GM12878 (cell line): ENCODE measurements at regions not wholly inside any gene's neighbourhood (a gene's known extent, or its start where the extent isn't known, plus 50 kb on each side); places are given as distances from the start of the nearest gene placed in this dataset.

ENCODE experiments used
- CTCF ChIP-seq, 3 experiments: IDR thresholded peaks in 2 of 3; conservative IDR thresholded peaks in 1 of 3; 2 replicates each; pipeline ENCODE4 v1.5.1; 2011; ENCODE audit warnings: low read depth in 3 of 3, low read length in 3 of 3, mild to moderate bottlenecking in 3 of 3, control low read depth in 2 of 3, moderate library complexity in 2 of 3, inconsistent platforms in 1 of 3, mixed read lengths in 1 of 3; ENCODE audit not compliant: control insufficient read depth in 2 of 3, insufficient read depth in 1 of 3; ENCODE audit errors: extremely low read depth in 1 of 3
- EP300 ChIP-seq, 2 experiments: fragments of 150-350 bp in 1 of 2; IDR thresholded peaks; 2 replicates each; pipeline ENCODE4 v1.6.1; 2011 to 2012; ENCODE audit warnings: low read depth in 2 of 2, low read length in 2 of 2, borderline replicate concordance in 1 of 2, improper control_type of control experiment in 1 of 2, inconsistent platforms in 1 of 2; ENCODE audit not compliant: control insufficient read depth in 1 of 2
- IKZF1 ChIP-seq: fragments of 450-650 bp; conservative IDR thresholded peaks from 2 replicates; pipeline ENCODE4 v1.6.1; 2017; ENCODE audit warnings: antibody characterized with exemption, mild to moderate bottlenecking
- JUND ChIP-seq: IDR thresholded peaks from 2 replicates; pipeline ENCODE4 v1.6.1; 2012; ENCODE audit warnings: low read depth, mild to moderate bottlenecking, low read length, improper control_type of control experiment, moderate library complexity
- SP1 ChIP-seq: IDR thresholded peaks from one replicate; pipeline ENCODE4 v1.6.1; 2011; ENCODE audit warnings: low read depth, low read length
- SUZ12 ChIP-seq: fragments of 200-600 bp; sonication (generic); IDR thresholded peaks from one replicate; pipeline ENCODE4 v1.6.1; 2018; ENCODE audit warnings: antibody characterized with exemption, mild to moderate bottlenecking; ENCODE audit not compliant: unreplicated experiment
- TF ChIP-seq, protein P1 (sequence below): IDR thresholded peaks from 2 replicates; pipeline ENCODE4 v1.6.1; 2012; ENCODE audit warnings: low read depth, low read length, improper control_type of control experiment

GRCh38 chr11:15519124-15519791 is 404.5 kb downstream of the INSC start:
- TF ChIP-seq SUZ12 (no peak), SP1 (no peak), JUND (no peak), IKZF1 (no peak), EP300 (IDR thresholded peaks at IDR 0.05; ENCODE audit: borderline replicate concordance in 1 of 2, control insufficient read depth in 1 of 2, low read depth in 2 of 2, low read length in 2 of 2) (no peak), CTCF (IDR thresholded peaks at IDR 0.05 in 2 of 3, conservative IDR thresholded peaks at IDR 0.05 in 1 of 3; ENCODE audit: control insufficient read depth in 2 of 3, extremely low read depth in 1 of 3, insufficient read depth in 1 of 3, low read depth in 3 of 3, low read length in 3 of 3) (no peak)
- TF ChIP-seq, protein P1, sequence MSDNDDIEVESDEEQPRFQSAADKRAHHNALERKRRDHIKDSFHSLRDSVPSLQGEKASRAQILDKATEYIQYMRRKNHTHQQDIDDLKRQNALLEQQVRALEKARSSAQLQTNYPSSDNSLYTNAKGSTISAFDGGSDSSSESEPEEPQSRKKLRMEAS = no peak
